HL-60 (cell line): ENCODE measurements at regions not wholly inside any gene's neighbourhood (a gene's known extent, or its start where the extent isn't known, plus 50 kb on each side); places are given as distances from the start of the nearest gene placed in this dataset.

Experiments
- DNase-seq, 2 experiments: peaks; one replicate each; pipeline ENCODE4 v3.0.0-alpha.2; 2010 to 2020; ENCODE audit warnings: low read depth in 1 of 2, low spot score in 1 of 2
- H3K27ac ChIP-seq: fragments of 250-450 bp; sonication (Bioruptor Pico); replicated peaks from 2 replicates; pipeline ENCODE4 v1.5.1; 2020; ENCODE audit warnings: mild to moderate bottlenecking, moderate library complexity
- H3K27me3 ChIP-seq: fragments of 250-450 bp; sonication (Bioruptor Pico); 2 replicates; pipeline ENCODE4 v1.5.1; 2021; ENCODE audit warnings: mild to moderate bottlenecking, moderate library complexity; ENCODE audit not compliant: insufficient read depth, poor library complexity, severe bottlenecking
- H3K4me3 ChIP-seq: replicated peaks from 2 replicates; pipeline ENCODE4 v1.5.1; 2011; ENCODE audit warnings: mild to moderate bottlenecking, control low read depth, low read length; ENCODE audit not compliant: insufficient read depth
- GABPA ChIP-seq: IDR thresholded peaks from 2 replicates; pipeline ENCODE4 v1.6.1; 2012; ENCODE audit warnings: low read depth
- POLR2AphosphoS5 ChIP-seq: IDR thresholded peaks from 2 replicates; pipeline ENCODE4 v1.6.1; 2012; ENCODE audit warnings: low read depth
- REST ChIP-seq: IDR thresholded peaks from 2 replicates; pipeline ENCODE4 v1.6.1; 2012; ENCODE audit warnings: low read depth; ENCODE audit not compliant: insufficient replicate concordance
- SPI1 ChIP-seq: IDR thresholded peaks from 2 replicates; pipeline ENCODE4 v1.6.1; 2012; ENCODE audit warnings: low read depth, mild to moderate bottlenecking, borderline replicate concordance
- TF ChIP-seq, protein P1 (sequence below): IDR thresholded peaks from one replicate; pipeline ENCODE4 v1.5.1; 2011; ENCODE audit warnings: low read length, control low read depth, inconsistent platforms; ENCODE audit not compliant: insufficient read depth

DNA sequence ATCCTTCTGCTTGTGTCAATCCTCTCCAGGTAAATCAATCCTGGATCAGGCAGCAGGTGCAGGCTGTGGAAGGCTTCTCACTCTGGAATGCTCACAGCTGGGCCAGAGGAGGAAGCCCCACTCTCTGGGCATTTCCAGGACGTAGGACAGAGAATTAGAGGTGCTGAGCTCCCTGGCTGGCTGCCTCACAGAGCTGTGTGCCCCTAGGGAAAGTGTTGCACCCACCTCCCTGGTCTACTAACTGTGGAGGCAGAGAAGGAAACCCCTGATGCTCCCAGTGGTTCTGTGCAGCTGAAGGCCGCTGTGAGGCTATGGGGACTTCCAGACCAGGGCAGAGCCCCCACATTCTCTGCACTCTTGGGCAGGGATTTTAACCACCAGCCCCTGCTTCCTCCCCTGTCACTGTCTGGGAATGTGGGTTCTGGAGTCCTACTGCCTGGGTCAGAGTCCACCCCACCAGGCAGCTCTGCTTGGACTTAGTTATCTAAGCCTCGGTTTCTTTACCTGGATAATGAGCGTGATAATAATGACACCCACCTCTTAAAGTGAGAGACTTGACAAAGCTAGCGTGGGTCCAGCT lies 73.5 kb upstream of the EEPD1 start:
- H3K27me3 ChIP-seq, result no peaks in the 10 kb centered on the region
- DNase-seq, result no peak
- no peak overlapping the region for H3K4me3 ChIP-seq
- TF ChIP-seq POLR2AphosphoS5 (no peak), GABPA (no peak), REST (no peak), SPI1 (no peak)
- TF ChIP-seq, protein P1, sequence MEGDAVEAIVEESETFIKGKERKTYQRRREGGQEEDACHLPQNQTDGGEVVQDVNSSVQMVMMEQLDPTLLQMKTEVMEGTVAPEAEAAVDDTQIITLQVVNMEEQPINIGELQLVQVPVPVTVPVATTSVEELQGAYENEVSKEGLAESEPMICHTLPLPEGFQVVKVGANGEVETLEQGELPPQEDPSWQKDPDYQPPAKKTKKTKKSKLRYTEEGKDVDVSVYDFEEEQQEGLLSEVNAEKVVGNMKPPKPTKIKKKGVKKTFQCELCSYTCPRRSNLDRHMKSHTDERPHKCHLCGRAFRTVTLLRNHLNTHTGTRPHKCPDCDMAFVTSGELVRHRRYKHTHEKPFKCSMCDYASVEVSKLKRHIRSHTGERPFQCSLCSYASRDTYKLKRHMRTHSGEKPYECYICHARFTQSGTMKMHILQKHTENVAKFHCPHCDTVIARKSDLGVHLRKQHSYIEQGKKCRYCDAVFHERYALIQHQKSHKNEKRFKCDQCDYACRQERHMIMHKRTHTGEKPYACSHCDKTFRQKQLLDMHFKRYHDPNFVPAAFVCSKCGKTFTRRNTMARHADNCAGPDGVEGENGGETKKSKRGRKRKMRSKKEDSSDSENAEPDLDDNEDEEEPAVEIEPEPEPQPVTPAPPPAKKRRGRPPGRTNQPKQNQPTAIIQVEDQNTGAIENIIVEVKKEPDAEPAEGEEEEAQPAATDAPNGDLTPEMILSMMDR, result no peak
- H3K27ac ChIP-seq, result no peak overlapping the region

- no peak overlapping the region for H3K27ac ChIP-seq
- no peak overlapping the region for H3K4me3 ChIP-seq
- DNase-seq, result no peak
- TF ChIP-seq POLR2AphosphoS5 (no peak), REST (no peak), GABPA (no peak), SPI1 (no peak)
- TF ChIP-seq, protein P1, result no peak
- H3K27me3 ChIP-seq, result no peaks in the 10 kb centered on the region
These were observed 72.2 kb upstream of the EEPD1 start for GRCh38 chr7:36080843-36081242.

- DNase-seq, result no peak
- Histone ChIP-seq H3K4me3 (no peak overlapping the region), H3K27me3 (no peaks in the 10 kb centered on the region), H3K27ac (no peak overlapping the region)
- TF ChIP-seq POLR2AphosphoS5, result no peak
- no peak for TF ChIP-seq GABPA
- TF ChIP-seq, protein P1, result no peak
- TF ChIP-seq SPI1, result no peak
- TF ChIP-seq REST, result no peak
These were observed 70.8 kb upstream of the EEPD1 start for GRCh38 chr7:36082216-36082615.
